LNCaP clone FGC (cell line): ENCODE measurements at regions not wholly inside any gene's neighbourhood (a gene's known extent, or its start where the extent isn't known, plus 50 kb on each side); places are given as distances from the start of the nearest gene placed in this dataset.

Experiments used
- DNase-seq: peaks from one replicate; pipeline ENCODE4 v3.0.0-alpha.2; 2011; ENCODE audit warnings: low read depth
- H3K4me3 ChIP-seq: 2 replicates; pipeline ENCODE4 v1.5.1; 2011; ENCODE audit warnings: mild to moderate bottlenecking, low read depth, low read length, control low read depth
- CTCF ChIP-seq: IDR thresholded peaks from 2 replicates; pipeline ENCODE4 v1.5.1; 2012; ENCODE audit warnings: mild to moderate bottlenecking; ENCODE audit not compliant: control insufficient read depth, insufficient read depth; ENCODE audit errors: extremely low read depth

DNA sequence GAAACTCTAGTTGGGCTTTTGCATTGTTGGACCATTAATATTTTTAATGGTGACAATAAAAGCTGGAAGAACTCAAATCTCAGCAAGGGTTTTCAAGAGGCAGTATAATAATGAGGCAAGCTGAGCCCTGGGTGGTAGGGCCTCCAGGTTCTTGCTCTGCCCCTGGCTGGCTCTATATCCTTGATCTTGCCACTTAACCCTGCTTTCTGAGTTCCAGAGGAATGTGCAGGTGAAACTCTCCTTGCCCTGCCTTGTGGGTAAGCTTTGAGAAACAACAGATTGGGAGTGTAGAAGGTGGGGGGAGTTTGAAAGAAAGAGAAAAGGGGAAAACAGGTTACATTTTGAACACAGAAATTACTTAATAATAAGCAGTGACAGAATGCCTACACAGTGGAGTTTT is 103.3 kb upstream of the MAP4K3 start:
- no peak for TF ChIP-seq CTCF
- no peak overlapping the region for H3K4me3 ChIP-seq
- no peak for DNase-seq

DNA sequence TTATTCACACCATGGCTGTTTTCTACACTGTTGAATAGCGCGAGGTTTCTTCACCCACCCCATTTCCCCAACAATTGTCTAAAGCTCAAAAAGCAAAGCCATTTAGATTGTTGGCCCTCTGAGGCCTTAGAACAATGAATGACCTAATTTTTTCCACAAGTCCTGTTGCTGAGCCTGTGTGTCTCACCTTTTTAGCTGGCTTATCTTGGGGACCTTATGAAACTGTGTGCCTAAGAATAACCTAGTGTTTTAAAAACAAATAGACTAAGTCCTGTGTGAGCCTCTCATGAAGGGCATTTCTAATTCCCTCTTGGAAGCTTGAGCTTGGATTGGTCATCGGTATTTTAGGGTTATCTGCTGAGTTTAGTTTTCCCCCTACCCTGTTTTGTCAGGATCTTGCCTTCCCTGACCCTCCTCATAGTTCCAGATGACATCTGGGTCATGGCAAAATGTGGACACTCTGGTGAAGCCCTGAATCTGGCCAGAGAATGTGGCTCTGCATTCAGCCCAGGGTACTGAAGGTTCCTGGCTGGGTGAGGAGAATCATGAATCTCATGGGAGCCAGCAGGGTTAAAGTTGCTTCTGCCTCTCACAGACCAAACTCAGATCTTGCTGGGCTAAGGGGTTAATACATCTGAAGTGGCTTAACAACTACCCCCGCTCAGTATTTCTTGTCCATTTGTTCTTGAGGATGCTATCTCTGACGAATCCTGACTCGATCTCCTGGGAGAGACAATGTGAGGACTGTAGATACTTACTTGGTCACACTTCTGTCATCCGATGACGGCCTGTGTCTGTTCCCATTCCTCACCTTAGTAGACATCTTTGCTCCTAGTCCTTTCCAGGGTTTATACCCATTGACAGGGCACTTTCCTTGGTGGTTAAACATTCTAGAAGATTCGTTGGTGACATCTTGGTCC is 104.2 kb upstream of the MAP4K3 start:
- no peak for DNase-seq
- TF ChIP-seq CTCF, result no peak

GRCh38 chr2:39542523-39542922 is 105.4 kb upstream of the MAP4K3 start:
- no peak for DNase-seq
- no peak for TF ChIP-seq CTCF
- H3K4me3 ChIP-seq, result no peak overlapping the region

More for the DNA sequence above, 104.2 kb upstream of the MAP4K3 start:
- no peak overlapping the region for H3K4me3 ChIP-seq

GRCh38 chr2:39545957-39546356 is 108.9 kb upstream of the MAP4K3 start:
- no peak for DNase-seq
- H3K4me3 ChIP-seq, result no peak overlapping the region
- no peak for TF ChIP-seq CTCF

- DNase-seq, result no peak
- H3K4me3 ChIP-seq, result no peak overlapping the region
- TF ChIP-seq CTCF, result no peak
Observed at GRCh38 chr2:39546409-39546808, 109.3 kb upstream of the MAP4K3 start.

DNA sequence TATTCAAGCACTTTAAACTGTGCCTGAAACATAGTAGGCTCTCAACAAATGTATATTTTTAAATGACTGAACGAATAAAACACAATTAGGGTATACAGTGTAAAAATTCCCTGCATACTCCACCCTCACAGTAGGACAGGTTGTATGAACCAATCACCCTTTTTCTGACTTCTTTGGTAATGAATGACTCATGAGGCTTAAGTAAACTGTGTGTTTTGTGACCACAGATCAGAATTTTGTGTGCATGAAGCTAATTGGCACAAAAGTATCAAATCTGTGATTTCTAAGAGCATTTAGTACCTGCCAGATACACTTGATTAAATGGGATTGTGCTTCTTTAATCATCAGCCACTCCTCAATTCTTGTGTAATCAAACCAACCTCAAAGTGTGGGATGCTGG is 109.9 kb upstream of the MAP4K3 start:
- TF ChIP-seq CTCF, result no peak
- DNase-seq, result no peak
- H3K4me3 ChIP-seq, result no peak overlapping the region
